BE2C (cell line): ENCODE measurements at regions not wholly inside any gene's neighbourhood (a gene's known extent, or its start where the extent isn't known, plus 50 kb on each side); places are given as distances from the start of the nearest gene placed in this dataset.

Source experiments
- DNase-seq: peaks from one replicate; pipeline ENCODE4 v3.0.0-alpha.2; 2020
- H3K27me3 ChIP-seq: fragments of 250-450 bp; sonication (Bioruptor Pico); 2 replicates; pipeline ENCODE4 v1.5.1; 2020; ENCODE audit warnings: mild to moderate bottlenecking
- H3K36me3 ChIP-seq: fragments of 250-450 bp; sonication (Bioruptor Pico); 2 replicates; pipeline ENCODE4 v1.5.1; 2020; ENCODE audit warnings: mild to moderate bottlenecking
- H3K4me1 ChIP-seq: fragments of 250-450 bp; sonication (Bioruptor Pico); 2 replicates; pipeline ENCODE4 v1.5.1; 2020
- H3K4me3 ChIP-seq: 2 replicates; pipeline ENCODE4 v1.5.1; 2011; ENCODE audit warnings: low read depth, low read length
- H3K9me3 ChIP-seq: fragments of 250-450 bp; sonication (Bioruptor Pico); 2 replicates; pipeline ENCODE4 v1.5.1; 2020
- CTCF ChIP-seq: IDR thresholded peaks from 2 replicates; pipeline ENCODE4 v1.5.1; 2012; ENCODE audit warnings: mild to moderate bottlenecking, low read depth, low read length

- H3K9me3 ChIP-seq: no peaks in the 10 kb centered on the region; the same call in none of the 2 replicates
- H3K36me3 ChIP-seq: no peaks in the 10 kb centered on the region
- no peak for DNase-seq
- H3K27me3 ChIP-seq: no peaks in the 10 kb centered on the region
- H3K4me3 ChIP-seq: no peak overlapping the region
- no peaks in the 10 kb centered on the region for H3K4me1 ChIP-seq
- TF ChIP-seq CTCF: no peak
Measured at GRCh38 chr5:3201121-3201520, 394.5 kb upstream of the IRX1 start.

GRCh38 chr5:3199962-3200755 is 395.5 kb upstream of the IRX1 start:
- Histone ChIP-seq H3K27me3 (no peaks in the 10 kb centered on the region), H3K4me3 (no peak overlapping the region)
- TF ChIP-seq CTCF: no peak

DNA sequence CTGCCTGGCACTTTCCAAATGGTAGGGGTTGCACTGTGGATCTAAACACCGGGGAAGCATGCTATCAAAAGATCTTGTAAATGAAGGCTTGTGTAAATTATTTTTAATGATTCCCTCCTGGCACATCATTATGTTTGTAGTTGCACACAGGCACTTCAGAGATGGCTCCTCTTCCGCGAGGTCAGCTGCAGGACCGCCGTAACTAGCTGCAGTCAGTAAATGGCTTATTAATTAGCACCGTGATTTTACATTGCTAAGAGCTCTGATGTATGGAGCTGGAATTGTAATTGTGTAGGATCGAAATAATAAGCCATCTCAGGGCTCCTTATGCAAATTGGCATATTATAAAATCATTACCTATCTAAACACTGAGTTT is 397.6 kb upstream of the IRX1 start:
- no peak for DNase-seq
- no peaks in the 10 kb centered on the region for H3K36me3 ChIP-seq
- no peaks in the 10 kb centered on the region for H3K27me3 ChIP-seq
- no peaks in the 10 kb centered on the region; the same call in none of the 2 replicates for H3K9me3 ChIP-seq
- H3K4me1 ChIP-seq: no peaks in the 10 kb centered on the region
- no peak overlapping the region for H3K4me3 ChIP-seq
- no peak for TF ChIP-seq CTCF

More at GRCh38 chr5:3199962-3200755, 395.5 kb upstream of the IRX1 start:
- Histone ChIP-seq H3K9me3 (no peaks in the 10 kb centered on the region; the same call in none of the 2 replicates), H3K36me3 (no peaks in the 10 kb centered on the region), H3K4me1 (no peaks in the 10 kb centered on the region)
- DNase-seq: no peak

- TF ChIP-seq CTCF: no peak
- Histone ChIP-seq H3K4me3 (no peak overlapping the region), H3K27me3 (no peaks in the 10 kb centered on the region), H3K9me3 (no peaks in the 10 kb centered on the region; the same call in none of the 2 replicates), H3K4me1 (no peaks in the 10 kb centered on the region), H3K36me3 (no peaks in the 10 kb centered on the region)
- no peak for DNase-seq
Measured at GRCh38 chr5:3197304-3198073, 398.1 kb upstream of the IRX1 start.

DNA sequence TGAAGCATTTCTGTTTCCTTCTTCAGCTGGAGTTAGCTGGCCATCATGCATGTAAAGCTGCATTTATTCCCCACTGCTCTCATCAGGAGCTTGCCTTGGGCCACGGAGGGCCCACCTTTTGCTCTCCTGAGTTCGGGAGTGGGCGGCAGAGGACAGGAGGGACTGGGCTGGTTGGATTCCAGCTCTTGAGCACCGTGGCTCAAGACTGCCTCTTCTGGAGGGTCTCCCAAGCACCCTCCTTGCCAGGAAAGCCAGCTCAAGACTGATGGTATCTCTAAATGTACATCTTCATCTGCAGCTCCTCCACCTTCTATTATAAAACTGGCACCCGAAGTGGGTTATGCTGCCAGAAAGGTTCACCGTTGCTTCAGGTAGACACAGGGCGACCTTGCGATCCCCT is 399.6 kb upstream of the IRX1 start:
- TF ChIP-seq CTCF: no peak
- DNase-seq: no peak
- Histone ChIP-seq H3K36me3 (no peaks in the 10 kb centered on the region), H3K9me3 (no peaks in the 10 kb centered on the region; the same call in none of the 2 replicates), H3K4me3 (no peak overlapping the region), H3K27me3 (no peaks in the 10 kb centered on the region), H3K4me1 (no peaks in the 10 kb centered on the region)

- Histone ChIP-seq H3K4me1 (no peaks in the 10 kb centered on the region), H3K4me3 (no peak overlapping the region), H3K27me3 (no peaks in the 10 kb centered on the region), H3K9me3 (no peaks in the 10 kb centered on the region; the same call in 1 of the 2 replicates), H3K36me3 (no peaks in the 10 kb centered on the region)
- DNase-seq: no peak
- no peak for TF ChIP-seq CTCF
Measured at GRCh38 chr5:3194684-3195083, 400.9 kb upstream of the IRX1 start.
